ENCODE measurements at regions not wholly inside any gene's neighbourhood (a gene's known extent, or its start where the extent isn't known, plus 50 kb on each side); places are given as distances from the start of the nearest gene placed in this dataset.

GRCh38 chr1:43037466-43037865 lies 78.8 kb upstream of the SLC2A1 start:
- no peak for TF ChIP-seq CTCF (IDR thresholded peaks at IDR 0.05)
- no peak for TF ChIP-seq EZH2 (IDR thresholded peaks at IDR 0.05)

All from neural progenitor cell (in vitro differentiated cells).